Neural progenitor cell (in vitro differentiated cells): ENCODE measurements at regions not wholly inside any gene's neighbourhood (a gene's known extent, or its start where the extent isn't known, plus 50 kb on each side); places are given as distances from the start of the nearest gene placed in this dataset.

Experiments used
- DNase-seq: peaks from one replicate; pipeline ENCODE4 v3.0.0-alpha.2; 2016; ENCODE audit warnings: low spot score
- H2AFZ ChIP-seq: fragments of 200-600 bp; sonication (generic); replicated peaks from 2 replicates; pipeline ENCODE4 v1.6.1; 2016; ENCODE audit warnings: antibody characterized with exemption
- H3F3A ChIP-seq: fragments of 200-600 bp; sonication (generic); 2 replicates; pipeline ENCODE4 v1.6.1; 2016; ENCODE audit warnings: antibody characterized with exemption, low read depth
- H3K27ac ChIP-seq: fragments of 200-600 bp; sonication (generic); 2 replicates; pipeline ENCODE4 v1.5.1; 2016; ENCODE audit warnings: mild to moderate bottlenecking
- H3K27me3 ChIP-seq: fragments of 200-600 bp; sonication (generic); 2 replicates; pipeline ENCODE4 v1.6.1; 2016; ENCODE audit warnings: mild to moderate bottlenecking, moderate library complexity
- H3K36me3 ChIP-seq: fragments of 200-600 bp; sonication (generic); 2 replicates; pipeline ENCODE4 v1.5.1; 2016
- H3K4me1 ChIP-seq: fragments of 200-600 bp; sonication (generic); 2 replicates; pipeline ENCODE4 v1.6.1; 2016; ENCODE audit warnings: mixed run types
- H3K4me2 ChIP-seq: fragments of 200-600 bp; sonication (generic); 2 replicates; pipeline ENCODE4 v1.6.1; 2016
- H3K4me3 ChIP-seq: fragments of 200-600 bp; sonication (generic); 2 replicates; pipeline ENCODE4 v1.5.1; 2016
- H3K79me2 ChIP-seq: fragments of 200-600 bp; sonication (generic); 2 replicates; pipeline ENCODE4 v1.6.1; 2016; ENCODE audit warnings: low read depth
- H3K9ac ChIP-seq: fragments of 200-600 bp; sonication (generic); 2 replicates; pipeline ENCODE4 v1.6.1; 2016
- H3K9me3 ChIP-seq: fragments of 200-600 bp; sonication (generic); 2 replicates; pipeline ENCODE4 v1.5.1; 2016; ENCODE audit warnings: low read depth
- H4K20me1 ChIP-seq: fragments of 200-600 bp; sonication (generic); 2 replicates; pipeline ENCODE4 v1.6.1; 2016; ENCODE audit warnings: low read depth
- H3K27ac Mint-ChIP-seq: 3 replicates; pipeline ENCODE4 v1.8.0; 2021; ENCODE audit warnings: mixed read lengths
- H3K27me3 Mint-ChIP-seq: 2 replicates; pipeline ENCODE4 v1.8.0; 2022; ENCODE audit warnings: low read depth, mild to moderate bottlenecking, inconsistent platforms, moderate library complexity, mixed read lengths; ENCODE audit not compliant: insufficient read depth
- H3K36me3 Mint-ChIP-seq: 3 replicates; pipeline ENCODE4 v1.8.0; 2021; ENCODE audit warnings: mixed read lengths
- H3K4me1 Mint-ChIP-seq: 3 replicates; pipeline ENCODE4 v1.8.0; 2021; ENCODE audit warnings: mixed read lengths
- H3K4me3 Mint-ChIP-seq: 3 replicates; pipeline ENCODE4 v1.8.0; 2021; ENCODE audit warnings: mild to moderate bottlenecking, moderate library complexity, mixed read lengths
- H3K9me3 Mint-ChIP-seq: 3 replicates; pipeline ENCODE4 v1.8.0; 2020; ENCODE audit warnings: mixed read lengths
- EZH2 ChIP-seq: fragments of 200-600 bp; sonication (generic); IDR thresholded peaks from 2 replicates; pipeline ENCODE4 v1.6.1; 2017; ENCODE audit warnings: antibody characterized with exemption, mild to moderate bottlenecking, moderate library complexity
- EZH2phosphoT487 ChIP-seq: fragments of 200-600 bp; sonication (generic); IDR thresholded peaks from 2 replicates; pipeline ENCODE4 v1.6.1; 2017; ENCODE audit warnings: antibody characterized with exemption
- TF ChIP-seq, protein P1 (sequence below): fragments of 200-600 bp; sonication (generic); IDR thresholded peaks from 2 replicates; pipeline ENCODE4 v1.5.1; 2017; ENCODE audit warnings: antibody characterized with exemption, mild to moderate bottlenecking

GRCh38 chr6:53998303-53998702, 112.9 kb upstream of the MLIP start:
- Histone ChIP-seq H3K27ac (no peak overlapping the region), H3K4me3 (no peak overlapping the region), H3K9ac (no peak overlapping the region), H2AFZ (no peak overlapping the region), H4K20me1 (no peaks in the 10 kb centered on the region), H3K79me2 (no peaks in the 10 kb centered on the region), H3K4me2 (no peak overlapping the region), H3K27me3 (no peaks in the 10 kb centered on the region), H3F3A (no peaks in the 10 kb centered on the region), H3K36me3 (no peaks in the 10 kb centered on the region), H3K4me1 (no peaks in the 10 kb centered on the region), H3K9me3 (no peaks in the 10 kb centered on the region)
- Mint-ChIP-seq H3K9me3 (no peaks in the 10 kb centered on the region), H3K27ac (no peak overlapping the region), H3K4me3 (no peak overlapping the region), H3K27me3 (no peaks in the 10 kb centered on the region), H3K36me3 (no peaks in the 10 kb centered on the region), H3K4me1 (no peaks in the 10 kb centered on the region)
- no peak for TF ChIP-seq EZH2
- TF ChIP-seq, protein P1, sequence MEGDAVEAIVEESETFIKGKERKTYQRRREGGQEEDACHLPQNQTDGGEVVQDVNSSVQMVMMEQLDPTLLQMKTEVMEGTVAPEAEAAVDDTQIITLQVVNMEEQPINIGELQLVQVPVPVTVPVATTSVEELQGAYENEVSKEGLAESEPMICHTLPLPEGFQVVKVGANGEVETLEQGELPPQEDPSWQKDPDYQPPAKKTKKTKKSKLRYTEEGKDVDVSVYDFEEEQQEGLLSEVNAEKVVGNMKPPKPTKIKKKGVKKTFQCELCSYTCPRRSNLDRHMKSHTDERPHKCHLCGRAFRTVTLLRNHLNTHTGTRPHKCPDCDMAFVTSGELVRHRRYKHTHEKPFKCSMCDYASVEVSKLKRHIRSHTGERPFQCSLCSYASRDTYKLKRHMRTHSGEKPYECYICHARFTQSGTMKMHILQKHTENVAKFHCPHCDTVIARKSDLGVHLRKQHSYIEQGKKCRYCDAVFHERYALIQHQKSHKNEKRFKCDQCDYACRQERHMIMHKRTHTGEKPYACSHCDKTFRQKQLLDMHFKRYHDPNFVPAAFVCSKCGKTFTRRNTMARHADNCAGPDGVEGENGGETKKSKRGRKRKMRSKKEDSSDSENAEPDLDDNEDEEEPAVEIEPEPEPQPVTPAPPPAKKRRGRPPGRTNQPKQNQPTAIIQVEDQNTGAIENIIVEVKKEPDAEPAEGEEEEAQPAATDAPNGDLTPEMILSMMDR: no peak
- TF ChIP-seq EZH2phosphoT487: no peak
- no peak for DNase-seq

DNA sequence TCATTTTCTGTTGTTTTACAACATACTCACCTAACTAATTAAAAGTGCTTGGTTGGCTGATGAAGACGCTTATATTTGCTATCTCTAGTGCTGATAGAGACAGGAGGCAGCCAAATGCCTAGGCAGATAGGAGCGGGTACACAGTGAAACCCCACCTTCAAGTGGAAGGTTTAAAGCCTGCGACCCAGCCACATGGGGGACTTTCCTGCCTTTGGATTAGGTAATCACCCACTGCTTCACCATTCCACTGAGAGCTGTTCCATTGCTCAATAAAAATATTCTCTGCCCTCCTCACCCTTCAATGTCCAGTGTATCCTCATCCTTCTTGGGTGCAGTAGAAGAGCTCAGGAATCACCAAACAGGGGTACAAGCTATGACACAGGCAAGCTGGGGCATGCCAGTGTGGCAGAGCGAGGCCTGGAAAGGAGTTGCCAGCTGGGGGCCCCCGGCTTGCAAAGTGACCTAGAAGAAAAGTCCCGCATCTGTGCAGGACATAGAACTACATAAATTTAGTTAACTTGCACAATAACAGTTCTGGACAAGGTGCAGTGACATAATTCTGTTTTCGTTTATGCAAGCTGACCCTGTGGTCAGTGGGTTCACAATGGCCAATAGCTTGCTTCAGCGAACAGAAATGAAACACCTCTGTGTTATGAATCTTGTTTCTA, 112.0 kb upstream of the MLIP start:
- no peaks in the 10 kb centered on the region for H3K36me3 ChIP-seq
- no peaks in the 10 kb centered on the region for H3K4me1 ChIP-seq
- H3K27me3 ChIP-seq: no peaks in the 10 kb centered on the region
- Mint-ChIP-seq H3K4me1 (no peaks in the 10 kb centered on the region), H3K4me3 (no peak overlapping the region), H3K27me3 (no peaks in the 10 kb centered on the region), H3K36me3 (no peaks in the 10 kb centered on the region), H3K9me3 (no peaks in the 10 kb centered on the region), H3K27ac (no peak overlapping the region)
- H3K4me2 ChIP-seq: no peak overlapping the region
- no peak overlapping the region for H3K4me3 ChIP-seq
- no peaks in the 10 kb centered on the region for H4K20me1 ChIP-seq
- no peak overlapping the region for H3K9ac ChIP-seq
- H3F3A ChIP-seq: no peaks in the 10 kb centered on the region
- H3K79me2 ChIP-seq: no peaks in the 10 kb centered on the region
- TF ChIP-seq EZH2 (no peak), EZH2phosphoT487 (no peak)
- TF ChIP-seq, protein P1: no peak
- no peak overlapping the region for H3K27ac ChIP-seq
- no peaks in the 10 kb centered on the region for H3K9me3 ChIP-seq
- H2AFZ ChIP-seq: no peak overlapping the region
- DNase-seq: no peak

DNA sequence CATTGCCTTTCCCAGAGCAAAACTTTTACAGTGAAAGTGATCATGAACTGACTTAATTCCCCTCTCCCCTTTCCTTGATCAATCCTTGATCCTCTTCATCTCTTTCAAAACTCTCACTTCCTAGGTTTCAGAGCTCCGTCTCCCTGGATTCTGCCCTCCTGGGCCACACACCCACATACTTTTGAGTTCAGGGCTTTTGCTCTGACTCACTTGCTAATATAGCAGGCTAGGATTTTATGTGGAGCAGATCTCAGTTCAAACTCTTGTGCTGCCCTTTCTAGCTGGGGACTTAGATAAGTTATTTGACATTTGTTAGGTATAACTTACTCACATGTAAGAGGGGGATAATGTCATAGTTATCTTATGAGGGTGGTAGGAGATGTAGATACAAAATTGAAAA, 109.1 kb upstream of the MLIP start:
- Histone ChIP-seq H3F3A (no peaks in the 10 kb centered on the region), H3K9me3 (no peaks in the 10 kb centered on the region), H3K36me3 (no peaks in the 10 kb centered on the region), H3K4me3 (no peak overlapping the region), H3K27me3 (no peaks in the 10 kb centered on the region), H3K79me2 (no peaks in the 10 kb centered on the region), H3K4me1 (no peaks in the 10 kb centered on the region), H2AFZ (no peak overlapping the region), H3K4me2 (no peak overlapping the region), H3K9ac (no peak overlapping the region), H4K20me1 (no peaks in the 10 kb centered on the region), H3K27ac (no peak overlapping the region)
- Mint-ChIP-seq H3K36me3 (no peaks in the 10 kb centered on the region), H3K4me3 (no peak overlapping the region), H3K4me1 (no peaks in the 10 kb centered on the region), H3K27ac (no peak overlapping the region), H3K27me3 (peaks cover 2% of the 10 kb centered on the region), H3K9me3 (no peaks in the 10 kb centered on the region)
- no peak for DNase-seq
- TF ChIP-seq, protein P1: no peak
- TF ChIP-seq EZH2 (no peak), EZH2phosphoT487 (no peak)
